Activated CD4-positive, alpha-beta T cell treated with anti-CD3 and anti-CD28 coated beads, Interleukin-2, amount 10 ng/mL, durations not matched to agents 7 days and 5 days (primary cell): ENCODE measurements at regions not wholly inside any gene's neighbourhood (a gene's known extent, or its start where the extent isn't known, plus 50 kb on each side); places are given as distances from the start of the nearest gene placed in this dataset.

ENCODE experiments used
- CTCF ChIA-PET: fragments of 350-600 bp; sonication (Branson Sonifier 250); formaldehyde crosslinking; loops from one replicate; lab custom pipeline; 2021; ENCODE audit warnings: antibody characterized with exemption; lab: Charles Lee
- POLR2A ChIA-PET: fragments of 350-600 bp; sonication (Branson Sonifier 250); formaldehyde crosslinking; loops from one replicate; lab custom pipeline; 2021; ENCODE audit warnings: antibody characterized with exemption; lab: Charles Lee
- DNase-seq: peaks from one replicate; pipeline ENCODE4 v3.0.0-alpha.2; 2020
- H3K27ac Mint-ChIP-seq: one replicate; pipeline ENCODE4 v1.8.0; 2021; ENCODE audit warnings: mild to moderate bottlenecking, moderate library complexity, mixed read lengths
- H3K27me3 Mint-ChIP-seq: one replicate; pipeline ENCODE4 v1.8.0; 2021; ENCODE audit warnings: mixed read lengths
- H3K36me3 Mint-ChIP-seq: one replicate; pipeline ENCODE4 v1.8.0; 2021; ENCODE audit warnings: low read depth, mixed read lengths
- H3K4me1 Mint-ChIP-seq: one replicate; pipeline ENCODE4 v1.8.0; 2021; ENCODE audit warnings: mixed read lengths
- H3K4me3 Mint-ChIP-seq: one replicate; pipeline ENCODE4 v1.8.0; 2021; ENCODE audit warnings: mild to moderate bottlenecking, moderate library complexity, mixed read lengths
- H3K9me3 Mint-ChIP-seq: one replicate; pipeline ENCODE4 v1.8.0; 2021; ENCODE audit warnings: mixed read lengths

DNA sequence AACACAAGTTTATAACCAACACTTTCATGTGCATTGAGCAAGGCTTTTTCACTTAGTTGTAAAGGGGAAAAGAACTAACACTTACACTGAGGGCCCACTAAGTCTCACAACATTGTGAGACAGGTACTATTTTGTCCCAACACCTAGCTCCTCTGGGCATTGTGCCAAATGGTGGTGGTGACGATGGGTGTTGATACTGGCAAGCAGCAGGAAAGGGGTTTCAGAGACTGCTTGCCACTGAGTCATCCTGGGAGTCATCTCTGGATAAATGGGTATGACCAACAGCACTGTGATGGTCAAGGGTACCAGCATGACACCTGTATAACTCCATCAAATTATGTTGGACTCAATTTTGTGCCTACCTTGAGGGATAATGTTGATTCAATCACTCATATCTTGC lies 138.8 kb upstream of the ITGA6 start:
- ChIA-PET CTCF (interaction anchor here (0.6 kb wide), 1 partner anchor 11 kb away, joined by 3 read pairs; no protein-coding TSS in a partner anchor), POLR2A (no interaction called here)
- Mint-ChIP-seq H3K36me3 (no peaks in the 10 kb centered on the region), H3K27ac (no peak overlapping the region), H3K9me3 (peaks cover 3% of the 10 kb centered on the region), H3K27me3 (peaks cover 1% of the 10 kb centered on the region), H3K4me3 (no peak overlapping the region), H3K4me1 (peaks cover 11% of the 10 kb centered on the region)
- DNase-seq: peak; percentile 19

GRCh38 chr2:172293952-172294351 lies 133.4 kb upstream of the ITGA6 start:
- Mint-ChIP-seq H3K4me3 (no peak overlapping the region), H3K27me3 (peaks cover 21% of the 10 kb centered on the region), H3K36me3 (no peaks in the 10 kb centered on the region), H3K9me3 (peaks cover 3% of the 10 kb centered on the region), H3K27ac (no peak overlapping the region), H3K4me1 (no peaks in the 10 kb centered on the region)
- POLR2A ChIA-PET: no interaction called here
- CTCF ChIA-PET: no interaction called here
- DNase-seq: no peak

- peaks cover 3% of the 10 kb centered on the region for H3K9me3 Mint-ChIP-seq
- no peaks in the 10 kb centered on the region for H3K4me1 Mint-ChIP-seq
- H3K36me3 Mint-ChIP-seq: no peaks in the 10 kb centered on the region
- H3K4me3 Mint-ChIP-seq: no peak overlapping the region
- peaks cover 25% of the 10 kb centered on the region for H3K27me3 Mint-ChIP-seq
- ChIA-PET CTCF (interaction anchor here (1.4 kb wide), 1 partner anchor 56 kb away, joined by 4 read pairs; no protein-coding TSS in a partner anchor), POLR2A (no interaction called here)
- no peak for DNase-seq
- H3K27ac Mint-ChIP-seq: no peak overlapping the region
These were observed 132.4 kb upstream of the ITGA6 start for GRCh38 chr2:172294983-172295382.

- H3K36me3 Mint-ChIP-seq: no peaks in the 10 kb centered on the region
- POLR2A ChIA-PET: no interaction called here
- H3K4me3 Mint-ChIP-seq: no peak overlapping the region
- CTCF ChIA-PET: interaction anchor here (1.4 kb wide), 1 partner anchor 56 kb away, joined by 4 read pairs; no protein-coding TSS in a partner anchor
- H3K4me1 Mint-ChIP-seq: no peaks in the 10 kb centered on the region
- no peak for DNase-seq
- no peak overlapping the region for H3K27ac Mint-ChIP-seq
- H3K27me3 Mint-ChIP-seq: peaks cover 24% of the 10 kb centered on the region
- peaks cover 3% of the 10 kb centered on the region for H3K9me3 Mint-ChIP-seq
These were observed 131.7 kb upstream of the ITGA6 start for GRCh38 chr2:172295677-172296076.

GRCh38 chr2:172296267-172297046 lies 130.9 kb upstream of the ITGA6 start:
- Mint-ChIP-seq H3K27ac (no peak overlapping the region), H3K9me3 (peaks cover 3% of the 10 kb centered on the region), H3K36me3 (no peaks in the 10 kb centered on the region), H3K4me3 (no peak overlapping the region), H3K4me1 (no peaks in the 10 kb centered on the region), H3K27me3 (peaks cover 24% of the 10 kb centered on the region)
- ChIA-PET CTCF (interaction anchor here (0.6 kb wide), 1 partner anchor 118 kb away, joined by 3 read pairs; no protein-coding TSS in a partner anchor), POLR2A (no interaction called here)
- no peak for DNase-seq

- H3K9me3 Mint-ChIP-seq: no peaks in the 10 kb centered on the region
- H3K27me3 Mint-ChIP-seq: peaks cover 27% of the 10 kb centered on the region
- H3K4me3 Mint-ChIP-seq: no peak overlapping the region
- no peak for DNase-seq
- ChIA-PET POLR2A (no interaction called here), CTCF (no interaction called here)
- H3K4me1 Mint-ChIP-seq: no peaks in the 10 kb centered on the region
- H3K27ac Mint-ChIP-seq: no peak overlapping the region
- H3K36me3 Mint-ChIP-seq: no peaks in the 10 kb centered on the region
These were observed 129.9 kb upstream of the ITGA6 start for GRCh38 chr2:172297531-172297930.

- H3K27ac Mint-ChIP-seq: no peak overlapping the region
- no peak for DNase-seq
- H3K4me3 Mint-ChIP-seq: no peak overlapping the region
- no peaks in the 10 kb centered on the region for H3K36me3 Mint-ChIP-seq
- no peaks in the 10 kb centered on the region for H3K9me3 Mint-ChIP-seq
- H3K27me3 Mint-ChIP-seq: peaks cover 28% of the 10 kb centered on the region
- H3K4me1 Mint-ChIP-seq: no peaks in the 10 kb centered on the region
- POLR2A ChIA-PET: no interaction called here
- CTCF ChIA-PET: no interaction called here
These were observed 129.4 kb upstream of the ITGA6 start for GRCh38 chr2:172297950-172298349.

GRCh38 chr2:172299741-172300140 lies 127.6 kb upstream of the ITGA6 start:
- POLR2A ChIA-PET: no interaction called here
- H3K27ac Mint-ChIP-seq: no peak overlapping the region
- no peak overlapping the region for H3K4me3 Mint-ChIP-seq
- no peak for DNase-seq
- H3K9me3 Mint-ChIP-seq: no peaks in the 10 kb centered on the region
- no peaks in the 10 kb centered on the region for H3K36me3 Mint-ChIP-seq
- no peaks in the 10 kb centered on the region for H3K4me1 Mint-ChIP-seq
- H3K27me3 Mint-ChIP-seq: peaks cover 29% of the 10 kb centered on the region
- CTCF ChIA-PET: interaction anchor here (0.6 to 0.7 kb wide), 2 partner anchors 11 to 211 kb away, joined by 3 read pairs; no protein-coding TSS in a partner anchor

- Mint-ChIP-seq H3K4me1 (no peaks in the 10 kb centered on the region), H3K4me3 (no peak overlapping the region), H3K27ac (no peak overlapping the region), H3K9me3 (no peaks in the 10 kb centered on the region), H3K36me3 (no peaks in the 10 kb centered on the region), H3K27me3 (peaks cover 28% of the 10 kb centered on the region)
- CTCF ChIA-PET: no interaction called here
- POLR2A ChIA-PET: no interaction called here
- no peak for DNase-seq
These were observed 126.5 kb upstream of the ITGA6 start for GRCh38 chr2:172300851-172301250.

DNA sequence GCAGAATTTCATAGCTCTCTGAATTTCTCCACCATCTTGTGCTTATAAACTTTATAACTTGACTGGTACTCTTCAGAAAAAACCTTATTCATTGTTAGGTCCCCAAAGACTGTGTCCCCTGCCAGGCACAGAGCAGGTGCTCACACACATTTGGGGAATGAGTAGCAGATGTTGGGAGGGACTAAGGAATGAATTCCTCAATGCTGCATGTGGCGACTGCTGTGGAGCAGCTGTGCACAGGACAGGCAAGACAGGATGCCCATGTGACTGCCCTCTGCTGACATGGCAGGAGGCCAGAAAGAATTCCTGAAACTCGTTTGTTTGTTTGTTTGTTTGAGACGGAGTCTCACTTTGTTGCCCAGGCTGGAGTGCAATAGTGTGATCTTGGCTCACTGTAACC lies 122.3 kb upstream of the ITGA6 start:
- CTCF ChIA-PET: no interaction called here
- Mint-ChIP-seq H3K4me3 (no peak overlapping the region), H3K36me3 (no peaks in the 10 kb centered on the region), H3K4me1 (no peaks in the 10 kb centered on the region), H3K9me3 (no peaks in the 10 kb centered on the region), H3K27ac (no peak overlapping the region), H3K27me3 (peaks cover 6% of the 10 kb centered on the region)
- no peak for DNase-seq
- POLR2A ChIA-PET: interaction anchor here (0.7 kb wide), 1 partner anchor 53 kb away, joined by 3 read pairs; no protein-coding TSS in a partner anchor

- H3K4me3 Mint-ChIP-seq: no peak overlapping the region
- POLR2A ChIA-PET: no interaction called here
- no peaks in the 10 kb centered on the region for H3K36me3 Mint-ChIP-seq
These were observed 119.6 kb upstream of the ITGA6 start for GRCh38 chr2:172307800-172308199.

DNA sequence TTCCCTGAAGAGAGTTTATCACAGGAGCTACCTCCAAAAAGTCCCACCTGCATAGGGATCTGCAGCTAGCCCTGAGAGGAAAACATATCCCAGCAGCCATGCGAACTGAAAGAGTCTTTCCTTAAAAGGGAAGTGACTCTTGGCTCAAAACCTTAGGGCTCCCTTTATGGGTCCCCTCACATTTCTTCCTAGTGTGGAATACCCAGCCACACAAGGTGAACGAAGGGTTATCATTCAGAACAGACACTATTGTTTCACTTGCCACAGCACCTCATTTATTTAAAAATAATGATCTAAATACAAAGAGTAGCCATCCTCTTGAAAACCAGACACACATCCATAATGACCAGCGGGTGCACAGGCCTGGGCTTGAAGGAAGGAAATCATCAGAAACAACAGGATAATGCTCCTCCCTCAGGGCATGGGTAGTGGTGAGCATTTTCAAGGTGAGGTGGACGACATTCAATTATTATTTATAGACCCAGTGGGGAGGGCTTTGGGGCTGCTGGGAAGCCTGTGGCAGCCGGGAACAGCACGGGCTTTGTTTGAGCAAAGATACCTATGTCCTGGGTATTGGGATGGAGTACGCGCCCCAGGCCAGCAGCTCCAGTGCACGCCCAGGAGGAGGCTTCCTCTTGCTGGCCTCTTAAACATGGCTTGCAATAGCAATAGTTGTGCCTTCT lies 119.0 kb upstream of the ITGA6 start:
- Mint-ChIP-seq H3K36me3 (no peaks in the 10 kb centered on the region), H3K27me3 (no peaks in the 10 kb centered on the region), H3K4me1 (no peaks in the 10 kb centered on the region), H3K27ac (no peak overlapping the region), H3K9me3 (no peaks in the 10 kb centered on the region), H3K4me3 (no peak overlapping the region)
- ChIA-PET CTCF (no interaction called here), POLR2A (no interaction called here)
- no peak for DNase-seq

More at GRCh38 chr2:172307800-172308199, 119.6 kb upstream of the ITGA6 start:
- Mint-ChIP-seq H3K27ac (no peak overlapping the region), H3K4me1 (no peaks in the 10 kb centered on the region), H3K27me3 (peaks cover 2% of the 10 kb centered on the region), H3K9me3 (no peaks in the 10 kb centered on the region)
- CTCF ChIA-PET: no interaction called here
- no peak for DNase-seq

GRCh38 chr2:172311921-172312345 lies 115.5 kb upstream of the ITGA6 start:
- H3K4me3 Mint-ChIP-seq: no peak overlapping the region
- no peaks in the 10 kb centered on the region for H3K27me3 Mint-ChIP-seq
- no peak for DNase-seq
- no peak overlapping the region for H3K27ac Mint-ChIP-seq
- ChIA-PET POLR2A (no interaction called here), CTCF (no interaction called here)
- no peaks in the 10 kb centered on the region for H3K9me3 Mint-ChIP-seq
- no peaks in the 10 kb centered on the region for H3K36me3 Mint-ChIP-seq
- no peaks in the 10 kb centered on the region for H3K4me1 Mint-ChIP-seq
